Effector memory CD4-positive, alpha-beta T cell (primary cell): ENCODE measurements at regions not wholly inside any gene's neighbourhood (a gene's known extent, or its start where the extent isn't known, plus 50 kb on each side); places are given as distances from the start of the nearest gene placed in this dataset.

Source experiments
- DNase-seq, 3 donors: peaks; one replicate each; pipeline ENCODE4 v3.0.0-alpha.2; 2020
- H3K27ac ChIP-seq: 2 replicates; pipeline ENCODE4 v1.7.0; 2013; ENCODE audit warnings: mild to moderate bottlenecking, low read length, moderate library complexity; ENCODE audit not compliant: insufficient read depth, poor library complexity, severe bottlenecking
- H3K27me3 ChIP-seq: replicated peaks from 2 replicates; pipeline ENCODE4 v1.7.0; 2013; ENCODE audit warnings: mild to moderate bottlenecking, low read length; ENCODE audit not compliant: insufficient read depth, control insufficient read depth, poor library complexity, severe bottlenecking
- H3K36me3 ChIP-seq: 2 replicates; pipeline ENCODE4 v1.7.0; 2013; ENCODE audit warnings: mild to moderate bottlenecking, low read length, moderate library complexity; ENCODE audit not compliant: control insufficient read depth, insufficient read depth
- H3K4me1 ChIP-seq: 2 replicates; pipeline ENCODE4 v1.7.0; 2013; ENCODE audit warnings: low read length, mild to moderate bottlenecking; ENCODE audit not compliant: control insufficient read depth, insufficient read depth, poor library complexity, severe bottlenecking
- H3K4me3 ChIP-seq: 2 replicates; pipeline ENCODE4 v1.7.0; 2013; ENCODE audit warnings: low read length, low read depth, mild to moderate bottlenecking; ENCODE audit not compliant: insufficient read depth, poor library complexity, severe bottlenecking
- H3K9me3 ChIP-seq: 2 replicates; pipeline ENCODE4 v1.7.0; 2013; ENCODE audit warnings: mild to moderate bottlenecking, low read length, moderate library complexity; ENCODE audit not compliant: control insufficient read depth

DNA sequence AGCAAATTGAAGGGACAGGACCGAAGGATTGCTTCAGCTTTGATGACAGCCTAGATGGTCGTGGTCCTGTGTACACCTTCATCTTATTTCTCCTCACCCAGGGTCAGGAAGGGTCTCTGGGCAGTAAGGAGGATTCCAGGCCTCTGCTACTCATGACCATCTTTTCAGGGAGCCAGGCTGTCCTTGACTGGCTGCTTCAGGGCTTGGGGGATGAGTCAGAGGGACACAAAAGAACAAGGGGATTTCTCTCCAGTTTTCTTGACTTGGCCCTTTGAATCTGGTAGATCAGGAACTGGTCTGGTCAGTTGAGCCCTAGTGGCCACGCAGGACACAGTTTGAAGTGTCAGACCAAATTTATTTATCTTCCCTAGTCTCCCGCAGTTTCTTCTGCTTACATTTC is 402.1 kb upstream of the CHD6 start:
- Histone ChIP-seq H3K27me3 (no peaks in the 10 kb centered on the region), H3K4me3 (no peak overlapping the region), H3K36me3 (no peaks in the 10 kb centered on the region), H3K4me1 (no peaks in the 10 kb centered on the region), H3K9me3 (no peaks in the 10 kb centered on the region), H3K27ac (no peak overlapping the region)
- DNase-seq = no peak

DNA sequence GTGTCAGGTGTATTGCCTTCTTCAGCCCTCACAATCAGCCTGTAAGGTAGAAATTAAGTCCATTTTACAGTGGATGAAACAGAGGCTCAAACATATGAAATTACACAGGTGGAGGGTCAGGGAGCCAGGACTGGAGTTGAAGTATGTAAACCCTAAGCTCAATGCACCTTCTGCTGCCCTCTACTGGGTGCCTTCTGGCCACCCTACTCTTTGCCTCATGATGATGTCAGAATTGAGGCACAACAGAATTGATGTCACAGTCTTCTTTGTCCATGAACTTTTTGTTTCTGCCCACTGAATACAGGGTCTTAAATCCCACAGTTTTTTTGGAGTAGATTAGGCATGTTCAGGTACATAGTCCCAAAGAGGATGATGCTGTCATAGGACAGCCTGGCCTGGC is 400.8 kb upstream of the CHD6 start:
- Histone ChIP-seq H3K4me1 (no peaks in the 10 kb centered on the region), H3K36me3 (no peaks in the 10 kb centered on the region), H3K4me3 (no peak overlapping the region), H3K27ac (no peak overlapping the region), H3K27me3 (no peaks in the 10 kb centered on the region), H3K9me3 (no peaks in the 10 kb centered on the region)
- DNase-seq = no peak

DNA sequence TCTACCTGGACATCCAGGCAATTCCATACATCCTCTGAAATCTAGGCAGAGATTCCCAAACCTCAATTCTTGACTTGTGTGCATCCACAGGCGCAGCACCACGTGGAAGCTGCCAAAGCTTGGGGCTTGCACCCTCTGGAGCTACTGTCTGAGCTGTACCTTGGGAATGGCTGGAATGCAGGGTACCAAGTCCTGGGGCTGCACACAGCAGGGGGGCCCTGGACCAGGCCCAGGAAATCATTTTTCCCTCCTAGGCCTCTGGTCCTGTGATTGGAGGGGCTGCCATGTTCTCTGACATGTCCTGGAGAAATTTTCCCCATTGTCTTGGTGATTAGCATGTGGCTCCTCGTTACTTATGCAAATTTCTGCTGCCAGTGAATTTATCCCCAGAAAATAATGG is 391.9 kb upstream of the CHD6 start:
- no peak for DNase-seq
- Histone ChIP-seq H3K27ac (no peak overlapping the region), H3K27me3 (no peaks in the 10 kb centered on the region)

DNA sequence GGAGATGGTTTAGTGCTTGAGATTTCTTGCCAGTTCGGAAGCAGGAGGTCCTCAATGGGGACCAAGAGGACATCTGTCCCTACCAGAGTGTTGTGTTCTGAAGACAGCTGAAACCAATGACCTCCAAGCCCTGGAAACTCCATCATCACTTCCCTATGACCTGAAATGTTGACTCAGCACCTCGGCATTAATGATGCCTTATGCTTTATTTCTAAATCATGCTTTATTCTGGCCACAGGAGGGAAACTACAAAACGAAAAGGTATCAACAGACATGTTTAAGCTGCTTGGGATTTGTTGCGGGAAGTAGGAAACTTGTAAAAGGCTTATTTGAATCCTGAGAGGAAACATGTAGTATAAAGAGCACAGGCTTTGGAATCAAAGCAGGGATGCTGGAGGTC is 389.1 kb upstream of the CHD6 start:
- Histone ChIP-seq H3K9me3 (no peaks in the 10 kb centered on the region), H3K27ac (no peak overlapping the region), H3K4me1 (no peaks in the 10 kb centered on the region), H3K4me3 (no peak overlapping the region), H3K27me3 (no peaks in the 10 kb centered on the region), H3K36me3 (no peaks in the 10 kb centered on the region)
- no peak for DNase-seq

More for the DNA sequence above, 391.9 kb upstream of the CHD6 start:
- Histone ChIP-seq H3K4me1 (no peaks in the 10 kb centered on the region), H3K9me3 (no peaks in the 10 kb centered on the region), H3K36me3 (no peaks in the 10 kb centered on the region), H3K4me3 (no peak overlapping the region)

DNA sequence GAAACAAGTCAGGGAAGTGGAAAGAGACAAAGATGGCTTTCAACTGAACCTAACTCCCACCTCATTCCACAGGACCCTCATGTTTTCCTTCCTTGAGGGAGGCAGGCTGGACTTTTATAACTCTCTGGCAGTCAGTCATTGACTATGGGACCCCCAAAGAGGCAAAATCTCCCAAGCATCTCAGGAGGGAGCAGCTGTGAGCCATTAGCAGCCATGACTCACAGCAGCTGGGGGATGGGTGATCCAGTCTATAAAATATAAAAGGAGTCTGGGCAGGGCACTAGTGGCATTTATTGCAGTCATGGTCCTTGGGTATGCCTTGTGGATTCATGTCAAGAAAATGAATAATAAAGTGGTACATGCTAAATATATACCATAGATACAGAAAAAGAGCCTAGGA is 387.0 kb upstream of the CHD6 start:
- no peaks in the 10 kb centered on the region for H3K4me1 ChIP-seq
- no peak overlapping the region for H3K27ac ChIP-seq
- no peaks in the 10 kb centered on the region for H3K27me3 ChIP-seq
- H3K4me3 ChIP-seq = no peak overlapping the region
- DNase-seq = no peak
- H3K9me3 ChIP-seq = no peaks in the 10 kb centered on the region
- H3K36me3 ChIP-seq = no peaks in the 10 kb centered on the region

DNA sequence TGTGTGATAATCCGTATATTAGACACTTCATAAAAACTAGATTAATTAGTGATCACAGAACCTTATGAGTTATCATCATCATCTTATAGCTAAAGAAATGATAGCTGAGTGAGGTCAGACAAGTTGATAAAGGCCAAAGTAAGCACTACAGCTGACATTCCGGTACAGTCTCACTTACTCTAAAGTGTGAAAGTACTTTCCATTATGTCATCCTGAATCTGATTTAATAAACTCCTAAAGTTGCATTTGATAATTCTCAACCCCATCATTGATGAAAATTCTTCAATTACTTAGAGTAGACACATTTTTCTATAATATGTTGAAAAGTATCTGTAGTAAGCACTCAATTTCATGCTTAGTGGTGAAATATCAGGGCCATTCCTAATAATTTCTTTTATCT is 385.2 kb upstream of the CHD6 start:
- Histone ChIP-seq H3K9me3 (no peaks in the 10 kb centered on the region), H3K27ac (no peak overlapping the region), H3K4me3 (no peak overlapping the region), H3K4me1 (no peaks in the 10 kb centered on the region), H3K27me3 (no peaks in the 10 kb centered on the region), H3K36me3 (no peaks in the 10 kb centered on the region)
- DNase-seq = no peak

DNA sequence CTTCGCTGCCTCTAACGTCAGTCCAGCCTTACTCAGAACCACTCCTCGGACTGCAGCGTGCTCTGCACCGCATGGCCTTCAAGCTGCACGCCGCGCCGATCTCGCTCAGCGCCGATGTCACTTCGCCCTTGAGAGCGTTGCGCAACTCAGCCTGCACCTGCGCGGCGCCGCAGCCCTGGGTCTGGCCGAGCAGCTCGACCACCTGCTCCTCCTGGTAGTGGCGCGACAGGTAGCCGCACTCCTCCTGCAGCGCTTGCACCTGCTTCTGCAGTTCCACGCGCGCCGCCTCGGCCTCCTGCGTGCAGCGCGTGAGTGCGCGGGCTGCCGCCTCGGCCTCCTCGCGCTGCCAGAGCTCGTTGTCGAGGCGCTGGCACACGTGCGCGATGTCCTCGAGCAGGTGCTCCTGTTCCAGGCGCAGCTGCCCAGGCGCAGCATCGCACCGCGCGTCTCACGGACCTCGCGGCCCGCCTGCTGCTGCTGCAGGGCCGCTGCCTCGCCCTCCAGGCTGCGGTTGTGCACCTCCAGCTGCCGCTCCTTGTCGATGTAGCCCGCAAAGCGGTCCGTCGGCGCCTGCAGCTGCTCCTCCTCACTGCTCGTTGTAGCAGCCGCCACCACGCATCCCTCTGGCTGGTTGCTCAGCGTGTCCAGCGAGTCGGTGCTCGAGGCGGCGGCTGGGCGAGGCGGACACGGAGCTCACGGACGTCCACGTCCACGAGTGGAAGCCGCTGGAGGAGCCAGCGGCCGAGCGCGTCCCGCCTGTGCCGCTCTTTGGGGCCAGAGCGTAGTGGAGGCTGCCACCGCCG is 380.6 kb upstream of the CHD6 start:
- H3K4me3 ChIP-seq = no peak overlapping the region
- no peaks in the 10 kb centered on the region for H3K4me1 ChIP-seq
- no peak overlapping the region for H3K27ac ChIP-seq
- no peaks in the 10 kb centered on the region for H3K9me3 ChIP-seq
- H3K27me3 ChIP-seq = no peaks in the 10 kb centered on the region
- no peaks in the 10 kb centered on the region for H3K36me3 ChIP-seq
- DNase-seq = no peak

DNA sequence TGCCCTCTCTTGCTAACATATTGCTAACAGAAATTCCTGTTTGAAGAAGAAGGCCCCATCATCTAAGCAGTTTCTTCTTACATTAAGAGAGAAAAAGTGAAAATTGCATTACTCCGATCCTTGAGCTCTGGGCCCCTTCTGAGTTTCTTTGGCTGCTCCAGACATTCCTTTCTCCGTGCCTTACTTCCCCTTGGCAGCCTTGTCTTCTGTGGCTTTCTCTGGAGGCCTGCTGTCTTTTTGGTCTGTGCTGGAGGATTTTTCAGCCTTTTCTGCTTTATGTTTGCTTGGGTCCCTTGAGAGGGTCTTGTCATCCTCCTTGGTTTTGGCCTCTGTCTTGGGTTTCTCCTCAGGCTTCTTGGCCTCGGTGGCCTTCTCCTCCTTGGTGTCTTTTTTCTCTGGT is 378.8 kb upstream of the CHD6 start:
- H3K27ac ChIP-seq = no peak overlapping the region
- DNase-seq = no peak
- no peaks in the 10 kb centered on the region for H3K27me3 ChIP-seq
- no peaks in the 10 kb centered on the region for H3K9me3 ChIP-seq
- H3K36me3 ChIP-seq = no peaks in the 10 kb centered on the region
- H3K4me3 ChIP-seq = no peak overlapping the region
- no peaks in the 10 kb centered on the region for H3K4me1 ChIP-seq

DNA sequence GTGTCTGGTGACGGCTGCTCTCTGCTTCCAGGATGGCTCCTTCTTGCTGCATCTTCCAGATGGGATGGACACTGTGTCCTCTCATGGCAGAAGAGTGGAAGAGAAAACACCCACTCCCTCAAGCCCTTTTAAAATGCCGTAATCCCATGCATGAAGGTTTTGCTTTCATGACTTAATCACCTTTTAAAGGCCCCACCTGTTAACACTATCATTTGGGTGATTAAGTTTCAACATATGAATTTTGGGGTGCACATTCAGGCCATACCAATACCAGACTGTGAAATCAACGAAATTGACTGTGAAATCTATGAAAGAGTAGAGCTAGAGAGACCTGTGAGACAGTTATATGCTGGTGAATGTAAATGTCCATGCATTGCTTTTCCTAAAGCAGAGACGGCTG is 374.3 kb upstream of the CHD6 start:
- DNase-seq = no peak
- H3K27ac ChIP-seq = no peak overlapping the region
- H3K36me3 ChIP-seq = no peaks in the 10 kb centered on the region
- H3K4me3 ChIP-seq = no peak overlapping the region
- no peaks in the 10 kb centered on the region for H3K27me3 ChIP-seq
- no peaks in the 10 kb centered on the region for H3K9me3 ChIP-seq
- H3K4me1 ChIP-seq = no peaks in the 10 kb centered on the region

DNA sequence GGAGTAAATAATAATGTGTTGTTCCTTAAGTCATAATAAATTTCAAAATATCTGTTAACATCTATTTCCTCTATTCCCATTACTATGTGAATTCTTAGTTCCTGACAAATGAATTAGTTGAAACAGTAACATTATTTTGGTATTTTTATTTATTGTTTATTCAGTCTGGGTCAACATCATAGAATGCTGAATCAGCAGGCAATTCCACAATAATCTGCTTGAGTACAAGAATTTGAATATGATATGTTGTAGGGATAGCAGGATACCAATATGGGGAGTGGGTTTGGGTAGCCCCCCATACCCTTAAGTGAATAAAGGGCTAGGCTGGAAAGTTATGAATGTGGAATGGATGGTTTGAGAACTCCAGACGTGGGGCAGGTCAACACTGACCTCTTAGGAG is 373.2 kb upstream of the CHD6 start:
- no peak overlapping the region for H3K27ac ChIP-seq
- H3K36me3 ChIP-seq = no peaks in the 10 kb centered on the region
- no peaks in the 10 kb centered on the region for H3K9me3 ChIP-seq
- no peaks in the 10 kb centered on the region for H3K4me1 ChIP-seq
- DNase-seq = no peak
- no peak overlapping the region for H3K4me3 ChIP-seq
- H3K27me3 ChIP-seq = no peaks in the 10 kb centered on the region
